OCI-LY1 (cell line): ENCODE measurements at regions not wholly inside any gene's neighbourhood (a gene's known extent, or its start where the extent isn't known, plus 50 kb on each side); places are given as distances from the start of the nearest gene placed in this dataset.

ENCODE experiments used
- H2AFZ ChIP-seq: fragments of 200-600 bp; sonication (generic), shearing (Covaris generic); 2 replicates; pipeline ENCODE4 v1.6.0; 2014; ENCODE audit warnings: antibody characterized with exemption, mild to moderate bottlenecking, low read length
- H3F3A ChIP-seq: fragments of 200-600 bp; sonication (generic), shearing (Covaris generic); 2 replicates; pipeline ENCODE4 v1.6.0; 2014; ENCODE audit warnings: mild to moderate bottlenecking, antibody characterized with exemption, low read length, moderate library complexity; ENCODE audit not compliant: insufficient read depth
- H3K27ac ChIP-seq: fragments of 200-600 bp; sonication (generic); 2 replicates; pipeline ENCODE4 v1.5.1; 2014; ENCODE audit warnings: low read length, mixed run types, mild to moderate bottlenecking, low read depth; ENCODE audit not compliant: poor library complexity, severe bottlenecking
- H3K27me3 ChIP-seq: fragments of 200-600 bp; sonication (generic); 2 replicates; pipeline ENCODE4 v1.6.0; 2014; ENCODE audit warnings: antibody characterized with exemption, mild to moderate bottlenecking, low read length, moderate library complexity; ENCODE audit not compliant: insufficient read depth
- H3K36me3 ChIP-seq: fragments of 200-600 bp; sonication (generic); 2 replicates; pipeline ENCODE4 v1.6.1; 2014; ENCODE audit warnings: mild to moderate bottlenecking, antibody characterized with exemption, low read length, moderate library complexity, mixed read lengths; ENCODE audit not compliant: insufficient read depth
- H3K4me1 ChIP-seq: fragments of 200-600 bp; sonication (generic); 2 replicates; pipeline ENCODE4 v1.5.1; 2014; ENCODE audit warnings: mild to moderate bottlenecking, low read length, moderate library complexity; ENCODE audit not compliant: insufficient read depth, severe bottlenecking
- H3K4me2 ChIP-seq: fragments of 200-600 bp; sonication (generic), shearing (Covaris generic); 2 replicates; pipeline ENCODE4 v1.6.1; 2014; ENCODE audit warnings: low read length
- H3K4me3 ChIP-seq: fragments of 200-600 bp; sonication (generic); 2 replicates; pipeline ENCODE4 v1.5.1; 2014; ENCODE audit warnings: low read length, low read depth, mild to moderate bottlenecking, mixed read lengths; ENCODE audit not compliant: poor library complexity, severe bottlenecking
- H3K79me2 ChIP-seq: fragments of 200-600 bp; shearing (Covaris generic); 2 replicates; pipeline ENCODE4 v1.6.1; 2016; ENCODE audit warnings: mixed run types, low read length, mixed read lengths; ENCODE audit not compliant: insufficient read depth
- H3K9ac ChIP-seq: fragments of 200-600 bp; sonication (generic), shearing (Covaris generic); 2 replicates; pipeline ENCODE4 v1.6.1; 2014; ENCODE audit warnings: mild to moderate bottlenecking, low read length, mixed read lengths
- H3K9me2 ChIP-seq: fragments of 200-600 bp; sonication (generic), shearing (Covaris generic); 2 replicates; pipeline ENCODE4 v1.6.1; 2014; ENCODE audit warnings: low read depth, mild to moderate bottlenecking, low read length, mixed read lengths
- H3K9me3 ChIP-seq: fragments of 200-600 bp; shearing (Covaris generic); 2 replicates; pipeline ENCODE4 v1.6.1; 2014; ENCODE audit warnings: low read length, mixed read lengths
- H4K20me1 ChIP-seq: fragments of 200-600 bp; sonication (generic), shearing (Covaris generic); 2 replicates; pipeline ENCODE4 v1.6.0; 2016; ENCODE audit warnings: mild to moderate bottlenecking, low read length; ENCODE audit not compliant: insufficient read depth
- CTCF ChIP-seq: fragments of 200-600 bp; sonication (generic), shearing (Covaris generic); IDR thresholded peaks from 2 replicates; pipeline ENCODE4 v1.5.1; 2017; ENCODE audit warnings: mild to moderate bottlenecking, antibody characterized with exemption, low read length, moderate library complexity, mixed read lengths
- EZH2 ChIP-seq: fragments of 200-600 bp; sonication (generic), shearing (Covaris generic); IDR thresholded peaks from 2 replicates; pipeline ENCODE4 v1.8.0; 2017; ENCODE audit warnings: borderline replicate concordance, mixed run types, mild to moderate bottlenecking, antibody characterized with exemption, low read length, moderate library complexity, mixed read lengths

DNA sequence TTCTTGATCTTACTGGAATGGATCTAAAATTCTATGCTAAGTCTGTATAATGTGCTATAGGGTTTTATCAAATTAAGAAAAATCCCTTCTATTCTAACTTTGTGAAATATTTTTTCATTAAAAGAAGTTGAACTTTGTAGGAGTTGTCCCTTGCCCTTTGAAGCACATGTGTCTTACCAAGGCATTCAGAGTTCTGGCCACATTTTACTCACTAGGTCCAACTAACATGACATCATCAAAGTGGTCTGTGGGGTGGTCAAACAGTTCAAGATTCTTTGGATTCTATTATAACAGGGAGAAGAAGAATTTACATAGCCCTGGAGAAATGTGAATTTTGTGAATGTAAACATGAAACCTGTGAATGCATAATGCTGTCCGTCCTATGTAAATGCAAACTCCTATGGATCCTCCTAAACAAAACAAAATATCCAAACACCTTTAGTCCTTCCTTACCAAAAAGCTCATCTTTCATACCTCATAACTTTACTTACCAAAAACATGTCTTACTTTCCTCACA is 88.7 kb downstream of the EBNA1BP2 start:
- Histone ChIP-seq H2AFZ (no peak overlapping the region), H3K4me3 (no peak overlapping the region), H3K27me3 (no peaks in the 10 kb centered on the region), H3K36me3 (no peaks in the 10 kb centered on the region), H3K9ac (no peak overlapping the region), H3K9me3 (no peaks in the 10 kb centered on the region), H3K4me1 (no peaks in the 10 kb centered on the region), H3K9me2 (no peaks in the 10 kb centered on the region), H3K4me2 (no peak overlapping the region), H4K20me1 (no peaks in the 10 kb centered on the region), H3K27ac (no peak overlapping the region), H3K79me2 (no peaks in the 10 kb centered on the region), H3F3A (no peaks in the 10 kb centered on the region)
- no peak for TF ChIP-seq CTCF
- TF ChIP-seq EZH2, result no peak

DNA sequence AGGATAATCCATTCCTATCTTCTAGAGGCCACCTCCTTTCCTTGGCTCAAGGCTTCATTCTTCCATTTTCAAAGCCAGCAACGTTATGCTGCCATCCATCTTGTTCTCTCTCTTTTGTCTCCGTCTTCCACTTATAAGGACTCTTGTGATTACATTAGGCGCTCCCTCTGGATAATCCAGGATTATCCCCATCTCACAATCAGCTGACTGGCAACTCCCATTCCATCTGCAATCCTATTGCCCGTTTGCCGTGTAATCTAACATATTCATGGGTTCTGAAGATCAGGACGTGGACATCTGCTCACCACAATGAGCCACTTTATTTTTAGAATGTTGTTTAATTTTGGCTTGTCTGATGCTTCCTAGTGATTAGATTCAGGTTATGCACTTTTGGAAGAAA is 89.3 kb downstream of the EBNA1BP2 start:
- no peak for TF ChIP-seq EZH2
- Histone ChIP-seq H4K20me1 (no peaks in the 10 kb centered on the region), H3K4me3 (no peak overlapping the region)

DNA sequence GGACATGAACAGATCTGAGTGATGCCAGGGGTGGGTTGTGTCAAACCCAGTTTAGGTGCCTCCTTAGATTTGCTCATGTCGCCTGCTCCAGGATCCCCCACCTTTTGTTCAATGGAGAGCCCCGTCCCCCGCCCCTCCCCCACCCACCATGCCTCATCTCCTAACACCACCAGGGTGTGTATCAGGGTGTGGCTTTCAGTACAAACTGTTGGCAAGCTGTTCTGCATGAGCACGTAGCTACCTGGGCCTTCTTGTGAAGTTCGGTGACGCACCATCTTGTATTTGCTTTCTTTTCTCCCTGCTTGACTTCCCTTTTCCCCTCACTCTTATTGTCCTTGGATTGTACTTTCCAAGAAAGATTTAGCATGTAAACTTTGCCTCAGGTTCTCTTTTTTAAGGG is 94.8 kb downstream of the EBNA1BP2 start:
- Histone ChIP-seq H4K20me1 (no peaks in the 10 kb centered on the region), H3K9ac (no peak overlapping the region), H2AFZ (no peak overlapping the region), H3K4me3 (no peak overlapping the region), H3K4me1 (peaks cover 12% of the 10 kb centered on the region), H3K79me2 (no peaks in the 10 kb centered on the region), H3F3A (no peaks in the 10 kb centered on the region), H3K27me3 (no peaks in the 10 kb centered on the region), H3K27ac (no peak overlapping the region), H3K9me2 (no peaks in the 10 kb centered on the region), H3K36me3 (no peaks in the 10 kb centered on the region), H3K9me3 (no peaks in the 10 kb centered on the region), H3K4me2 (no peak overlapping the region)
- TF ChIP-seq EZH2 (no peak), CTCF (no peak)

More for the DNA sequence above, 89.3 kb downstream of the EBNA1BP2 start:
- Histone ChIP-seq H3K27me3 (no peaks in the 10 kb centered on the region), H3K27ac (no peak overlapping the region), H3K9me3 (no peaks in the 10 kb centered on the region), H3K79me2 (no peaks in the 10 kb centered on the region), H2AFZ (no peak overlapping the region), H3F3A (no peaks in the 10 kb centered on the region), H3K4me2 (no peak overlapping the region), H3K36me3 (no peaks in the 10 kb centered on the region), H3K4me1 (no peaks in the 10 kb centered on the region), H3K9me2 (no peaks in the 10 kb centered on the region), H3K9ac (no peak overlapping the region)

- Histone ChIP-seq H3K4me3 (no peak overlapping the region), H3F3A (no peaks in the 10 kb centered on the region), H2AFZ (no peak overlapping the region), H3K36me3 (no peaks in the 10 kb centered on the region), H3K9me2 (no peaks in the 10 kb centered on the region), H4K20me1 (no peaks in the 10 kb centered on the region), H3K27me3 (no peaks in the 10 kb centered on the region), H3K79me2 (no peaks in the 10 kb centered on the region), H3K9ac (no peak overlapping the region), H3K4me2 (no peak overlapping the region), H3K9me3 (no peaks in the 10 kb centered on the region), H3K27ac (no peak overlapping the region), H3K4me1 (peaks cover 13% of the 10 kb centered on the region)
- TF ChIP-seq EZH2, result no peak
- no peak for TF ChIP-seq CTCF
Measured at GRCh38 chr1:43074709-43075108, 97.4 kb downstream of the EBNA1BP2 start.
